ENCODE measurements at regions not wholly inside any gene's neighbourhood (a gene's known extent, or its start where the extent isn't known, plus 50 kb on each side); places are given as distances from the start of the nearest gene placed in this dataset.
A peak's percentile ranks its signal among the peaks of the same experiment; 100 is the strongest.

- DNase-seq (ENCODE audit: low read depth): peak; percentile 13
Measured at GRCh38 chr3:23129817-23130216, 73.3 kb upstream of the UBE2E2 start.

- DNase-seq (ENCODE audit: low read depth): no peak
Measured at GRCh38 chr3:23130406-23130805, 72.7 kb upstream of the UBE2E2 start.

- no peak for DNase-seq (ENCODE audit: low read depth)
Measured at GRCh38 chr3:23135026-23135785, 67.9 kb upstream of the UBE2E2 start.

- no peak for DNase-seq (ENCODE audit: low read depth)
Measured at GRCh38 chr3:23136054-23136453, 67.1 kb upstream of the UBE2E2 start.

GRCh38 chr3:23144051-23144450, 59.1 kb upstream of the UBE2E2 start:
- peak; percentile 84 for DNase-seq (ENCODE audit: low read depth)

- no peak for DNase-seq (ENCODE audit: low read depth)
Measured at GRCh38 chr3:23146163-23146562, 57.0 kb upstream of the UBE2E2 start.

- no peak for DNase-seq (ENCODE audit: low read depth)
Measured at GRCh38 chr3:23152989-23153388, 50.1 kb upstream of the UBE2E2 start.

Measured in LHCN-M2 (cell line).